Activated CD4-positive, alpha-beta T cell treated with anti-CD3 and anti-CD28 coated beads, Interleukin-2, amount 50 U/mL, for 1 hour (primary cell): ENCODE measurements at regions not wholly inside any gene's neighbourhood (a gene's known extent, or its start where the extent isn't known, plus 50 kb on each side); places are given as distances from the start of the nearest gene placed in this dataset.

ENCODE experiments used
- DNase-seq: peaks from one replicate; pipeline ENCODE4 v3.0.0-alpha.2; 2020

DNA sequence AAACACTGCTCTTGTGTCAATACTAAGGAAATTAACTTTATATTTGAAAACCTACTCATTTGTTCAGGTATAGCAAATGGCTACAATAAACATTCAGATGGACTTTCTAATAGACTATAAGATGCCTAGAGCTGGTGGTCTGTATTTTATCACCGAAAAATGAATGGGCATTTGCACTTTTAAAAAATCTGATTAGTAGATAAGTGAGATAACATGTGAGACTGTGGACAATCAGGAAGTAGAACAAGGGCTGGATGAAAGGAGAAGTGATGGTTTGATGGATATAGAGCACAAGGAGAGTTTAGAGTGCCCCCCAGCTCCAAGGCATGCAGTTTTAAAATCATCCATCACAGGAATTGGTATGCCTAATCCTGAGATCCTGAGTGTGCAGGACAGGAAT, 308.4 kb upstream of the RARB start:
- no peak for DNase-seq

GRCh38 chr3:25120665-25121064, 307.4 kb upstream of the RARB start:
- DNase-seq: no peak

- no peak for DNase-seq
These were observed 302.9 kb upstream of the RARB start for GRCh38 chr3:25125201-25125600.

GRCh38 chr3:25128735-25129134, 299.3 kb upstream of the RARB start:
- DNase-seq: no peak

DNA sequence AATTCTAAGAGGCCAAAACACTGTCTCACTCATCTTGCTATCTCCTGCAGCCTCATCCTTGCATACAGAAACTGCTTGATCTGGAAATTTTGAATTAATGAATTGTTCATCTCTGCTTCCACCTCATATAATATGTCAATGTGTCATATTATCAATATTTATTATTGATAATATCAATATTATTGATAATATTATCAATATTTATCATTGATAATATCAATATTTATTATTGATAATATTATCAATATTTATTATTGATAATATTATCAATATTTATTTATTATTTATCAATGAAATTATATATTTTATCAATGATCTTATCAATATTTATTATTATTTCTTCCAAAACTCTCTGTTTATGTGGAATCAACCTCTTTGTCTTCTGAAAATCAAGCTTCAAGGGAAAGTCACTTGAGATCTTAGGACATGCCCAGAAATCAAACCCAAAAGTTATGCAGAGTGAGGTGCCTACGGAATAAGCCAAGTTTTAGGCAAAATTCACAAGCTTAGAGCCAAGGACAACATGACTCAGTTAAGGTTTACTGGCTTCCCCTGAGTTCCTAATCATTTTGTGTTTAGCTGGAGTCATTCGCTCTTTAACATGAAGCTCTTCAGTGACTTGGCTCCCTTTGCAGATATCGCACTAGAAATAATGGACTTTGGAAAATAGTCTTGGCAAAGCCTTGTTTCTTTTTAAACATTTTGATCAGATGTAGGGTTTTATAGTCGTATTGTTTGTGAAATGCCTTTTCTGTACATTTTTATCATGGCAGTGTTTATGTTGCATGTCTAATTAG, 297.1 kb upstream of the RARB start:
- DNase-seq: no peak

DNA sequence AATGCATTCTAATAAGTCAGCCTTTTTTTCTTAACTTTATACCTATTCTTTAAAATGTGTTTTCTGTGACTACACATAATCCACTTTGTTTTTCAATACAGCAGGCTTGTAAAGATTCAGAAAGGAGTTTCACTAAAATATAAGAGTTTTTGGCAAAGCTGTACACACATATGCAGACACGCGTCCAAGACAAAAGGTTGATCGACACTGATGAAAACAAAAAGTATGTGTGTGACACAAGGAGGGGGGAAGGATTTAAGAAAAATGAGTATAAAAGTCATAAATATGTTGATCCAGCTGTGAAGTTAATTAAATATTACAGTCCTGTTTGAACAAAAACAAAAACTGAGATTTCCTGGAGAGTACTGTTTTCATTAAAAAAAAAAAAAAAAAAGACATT, 294.5 kb upstream of the RARB start:
- no peak for DNase-seq

- DNase-seq: no peak
These were observed 290.5 kb upstream of the RARB start for GRCh38 chr3:25137606-25138005.

DNA sequence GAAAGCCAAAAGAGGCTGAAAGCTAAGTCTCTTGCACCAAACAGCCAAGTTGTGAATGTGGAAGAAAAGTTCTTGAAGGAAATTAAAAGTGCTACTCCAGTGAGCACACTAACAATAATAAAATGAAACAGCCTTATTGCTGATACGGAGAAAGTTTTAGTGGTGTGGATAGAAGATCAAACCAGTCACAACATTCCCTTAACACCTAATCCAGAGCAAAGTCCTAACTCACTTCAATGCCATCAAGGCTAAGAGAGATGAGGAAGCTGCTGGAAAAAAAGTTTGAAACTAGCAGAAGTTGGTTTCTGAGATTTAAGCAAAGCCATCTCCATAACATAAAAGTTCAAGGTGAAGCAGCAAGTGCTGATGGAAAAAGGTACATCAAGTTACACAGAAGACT, 288.8 kb upstream of the RARB start:
- no peak for DNase-seq

GRCh38 chr3:25142609-25143355, 285.3 kb upstream of the RARB start:
- DNase-seq: no peak

GRCh38 chr3:25143356-25144025, 284.6 kb upstream of the RARB start:
- no peak for DNase-seq

- DNase-seq: no peak
These were observed 283.6 kb upstream of the RARB start for GRCh38 chr3:25144430-25144829.

GRCh38 chr3:25145176-25145575, 282.9 kb upstream of the RARB start:
- no peak for DNase-seq

- DNase-seq: no peak
These were observed 277.9 kb upstream of the RARB start for GRCh38 chr3:25150199-25150598.

GRCh38 chr3:25151281-25151902, 276.7 kb upstream of the RARB start:
- no peak for DNase-seq

DNA sequence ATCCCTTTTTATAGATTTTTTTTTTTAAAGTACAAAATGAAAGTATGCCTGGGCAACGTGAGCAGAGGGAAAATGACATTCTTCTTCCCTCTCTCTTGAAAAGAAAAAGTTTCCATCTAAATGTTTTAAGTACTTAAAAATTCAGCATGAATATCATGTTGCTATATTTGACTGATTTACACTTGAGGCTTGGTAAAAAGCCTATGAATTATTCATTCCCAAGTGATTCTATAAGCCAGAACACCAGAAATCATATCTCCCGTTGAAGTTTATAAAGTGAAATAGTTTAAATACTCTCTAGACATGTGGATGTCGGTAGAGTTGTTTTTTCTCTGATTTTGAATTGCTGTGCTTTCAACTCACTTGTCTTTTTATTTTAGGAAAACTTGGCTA, 276.2 kb upstream of the RARB start:
- DNase-seq: no peak

GRCh38 chr3:25153136-25153535, 274.9 kb upstream of the RARB start:
- DNase-seq: no peak

- no peak for DNase-seq
These were observed 274.5 kb upstream of the RARB start for GRCh38 chr3:25153561-25153960.

- DNase-seq: no peak
These were observed 272.2 kb upstream of the RARB start for GRCh38 chr3:25155652-25156471.

- DNase-seq: no peak
These were observed 271.4 kb upstream of the RARB start for GRCh38 chr3:25156626-25157025.

DNA sequence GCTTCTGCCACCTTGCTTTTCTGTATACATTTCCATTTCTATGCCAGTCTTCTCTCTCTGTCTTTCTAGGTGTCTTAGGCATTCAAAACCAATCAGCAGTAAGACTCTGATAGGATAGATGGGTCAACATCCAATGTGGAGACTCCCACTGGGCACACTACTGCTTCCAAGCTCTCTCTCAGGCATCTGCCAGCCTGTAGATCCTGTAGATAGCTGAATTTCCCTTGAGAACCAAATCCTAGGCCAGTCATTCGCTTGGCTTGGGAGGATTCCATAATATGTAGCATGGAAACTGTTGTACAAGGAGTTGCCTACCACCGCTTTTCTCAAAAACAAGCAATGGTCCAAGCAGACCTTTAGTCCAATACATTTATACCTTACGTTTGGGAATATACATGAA, 262.8 kb upstream of the RARB start:
- no peak for DNase-seq

DNA sequence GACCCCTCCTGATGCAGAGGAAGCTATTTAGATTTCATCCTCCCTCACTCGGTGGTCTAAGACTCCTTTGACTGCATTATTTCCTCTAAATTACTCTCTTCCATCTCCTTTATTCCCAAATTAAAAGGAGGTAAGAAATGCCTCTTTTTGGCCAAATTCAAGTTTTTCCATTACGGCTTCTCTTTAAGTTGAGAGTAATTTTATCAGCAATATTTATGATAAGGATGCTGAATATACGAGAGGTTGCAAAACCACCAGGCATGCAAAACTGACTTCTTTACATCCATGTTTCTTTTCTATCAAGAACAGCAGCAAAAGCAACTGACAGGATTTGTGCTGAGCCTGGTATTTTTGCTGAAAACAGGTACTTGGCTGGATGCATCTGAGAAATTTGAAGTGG, 262.0 kb upstream of the RARB start:
- DNase-seq: no peak

GRCh38 chr3:25169151-25169550, 258.9 kb upstream of the RARB start:
- DNase-seq: no peak

- DNase-seq: no peak
These were observed 258.0 kb upstream of the RARB start for GRCh38 chr3:25170021-25170420.
